ENCODE measurements at regions not wholly inside any gene's neighbourhood (a gene's known extent, or its start where the extent isn't known, plus 50 kb on each side); places are given as distances from the start of the nearest gene placed in this dataset.

GRCh38 chr3:171940151-171940649 is 97.1 kb downstream of the TMEM212 start:
- no peak for TF ChIP-seq CTCF (IDR thresholded peaks at IDR 0.05)
- no peak for TF ChIP-seq POLR2A (IDR thresholded peaks at IDR 0.05)
- TF ChIP-seq EP300 (IDR thresholded peaks at IDR 0.05; ENCODE audit: low read depth), result no peak
- no peak for TF ChIP-seq POLR2AphosphoS5 (IDR thresholded peaks at IDR 0.05)

Data from transverse colon (tissue), 4 donors.